NT2/D1 (cell line): ENCODE measurements at regions not wholly inside any gene's neighbourhood (a gene's known extent, or its start where the extent isn't known, plus 50 kb on each side); places are given as distances from the start of the nearest gene placed in this dataset.
"Not testable (repeated sequence)": the region's sequence is repeated elsewhere in the genome, so short reads cannot be mapped to it uniquely, and the experiment has no call there.

ENCODE experiments used
- SUZ12 ChIP-seq: IDR thresholded peaks from 2 replicates; pipeline ENCODE4 v1.6.1; 2011; ENCODE audit not compliant: insufficient read length, insufficient read depth; ENCODE audit errors: extremely low read depth
- ZNF274 ChIP-seq: IDR thresholded peaks from 2 replicates; pipeline ENCODE4 v1.6.1; 2011; ENCODE audit warnings: mild to moderate bottlenecking, low read depth, low read length

DNA sequence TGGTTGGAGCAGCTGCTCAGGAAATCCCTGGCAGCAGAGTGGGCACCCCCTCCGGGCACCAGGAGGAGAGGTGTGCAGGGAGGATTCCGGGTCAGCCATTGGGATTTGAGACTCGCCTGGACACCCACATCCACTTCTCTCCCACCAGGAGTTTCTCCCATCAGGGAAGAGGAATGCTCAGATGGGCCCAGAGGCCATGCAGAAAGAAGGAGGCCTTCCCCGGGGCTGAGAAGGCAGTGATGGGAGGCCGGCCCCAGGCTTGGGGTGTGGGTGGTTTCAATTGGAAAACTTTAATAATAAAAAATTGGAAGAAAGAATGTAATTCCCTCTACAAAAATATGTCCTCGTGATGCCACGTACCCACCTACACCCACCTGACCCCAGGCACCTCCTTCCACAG is 249.3 kb upstream of the ANKRD20A1 start:
- not testable (repeated sequence) for TF ChIP-seq ZNF274, SUZ12
